GM12878 (cell line): ENCODE measurements at regions not wholly inside any gene's neighbourhood (a gene's known extent, or its start where the extent isn't known, plus 50 kb on each side); places are given as distances from the start of the nearest gene placed in this dataset.

Source experiments
- BMI1 ChIP-seq: fragments of 450-650 bp; IDR thresholded peaks from 2 replicates; pipeline ENCODE4 v1.6.1; 2016; ENCODE audit warnings: mild to moderate bottlenecking, moderate library complexity, borderline replicate concordance
- CHD2 ChIP-seq: IDR thresholded peaks from 2 replicates; pipeline ENCODE4 v1.6.1; 2011; ENCODE audit warnings: low read depth, low read length, improper control_type of control experiment, borderline replicate concordance
- DPF2 ChIP-seq: fragments of 450-650 bp; IDR thresholded peaks from 2 replicates; pipeline ENCODE4 v1.6.1; 2017; ENCODE audit warnings: mild to moderate bottlenecking
- GABPA ChIP-seq: IDR thresholded peaks from 2 replicates; pipeline ENCODE4 v1.6.1; 2014; ENCODE audit warnings: antibody characterized with exemption, low read depth, mild to moderate bottlenecking, inconsistent platforms
- IKZF1 ChIP-seq: fragments of 450-650 bp; conservative IDR thresholded peaks from 2 replicates; pipeline ENCODE4 v1.6.1; 2017; ENCODE audit warnings: antibody characterized with exemption, mild to moderate bottlenecking
- JUNB ChIP-seq: IDR thresholded peaks from 2 replicates; pipeline ENCODE4 v1.6.1; 2016; ENCODE audit warnings: antibody characterized with exemption, mild to moderate bottlenecking
- NFIC ChIP-seq: IDR thresholded peaks from 2 replicates; pipeline ENCODE4 v1.6.1; 2012; ENCODE audit warnings: low read depth, mild to moderate bottlenecking, inconsistent platforms, low read length, moderate library complexity
- PML ChIP-seq: IDR thresholded peaks from 2 replicates; pipeline ENCODE4 v1.6.1; 2012; ENCODE audit warnings: low read length, inconsistent platforms
- POLR2AphosphoS5 ChIP-seq: IDR thresholded peaks from 2 replicates; pipeline ENCODE4 v1.6.1; 2011; ENCODE audit warnings: mild to moderate bottlenecking, low read length, inconsistent platforms
- REST ChIP-seq: IDR thresholded peaks from 2 replicates; pipeline ENCODE4 v1.6.1; 2012; ENCODE audit warnings: mild to moderate bottlenecking, low read depth, low read length
- RUNX3 ChIP-seq: IDR thresholded peaks from 2 replicates; pipeline ENCODE4 v1.6.1; 2012; ENCODE audit warnings: low read length, inconsistent platforms
- SUPT20H ChIP-seq: IDR thresholded peaks from 2 replicates; pipeline ENCODE4 v1.6.1; 2011; ENCODE audit warnings: low read depth, mild to moderate bottlenecking, low read length, moderate library complexity, borderline replicate concordance; ENCODE audit not compliant: control insufficient read depth
- SUZ12 ChIP-seq: fragments of 200-600 bp; sonication (generic); IDR thresholded peaks from one replicate; pipeline ENCODE4 v1.6.1; 2018; ENCODE audit warnings: antibody characterized with exemption, mild to moderate bottlenecking; ENCODE audit not compliant: unreplicated experiment
- TCF3 ChIP-seq: IDR thresholded peaks from 2 replicates; pipeline ENCODE4 v1.6.1; 2012; ENCODE audit warnings: low read depth, mild to moderate bottlenecking, low read length, borderline replicate concordance; ENCODE audit not compliant: insufficient read depth
- YBX1 ChIP-seq: fragments of 450-650 bp; IDR thresholded peaks from 2 replicates; pipeline ENCODE4 v1.6.1; 2016; ENCODE audit warnings: antibody characterized with exemption
- YY1 ChIP-seq: IDR thresholded peaks from 2 replicates; pipeline ENCODE4 v1.6.1; 2011; ENCODE audit warnings: low read depth, mild to moderate bottlenecking, low read length
- TF ChIP-seq, protein P1 (sequence below): fragments of 450-650 bp; formaldehyde crosslinking; IDR thresholded peaks from 2 replicates; pipeline ENCODE4 v1.4.0; 2022; ENCODE audit warnings: mild to moderate bottlenecking, moderate library complexity
- TF ChIP-seq, protein P2 (sequence below): fragments of 450-650 bp; IDR thresholded peaks from 2 replicates; pipeline ENCODE4 v1.6.1; 2017; ENCODE audit warnings: mild to moderate bottlenecking
- TF ChIP-seq, protein P3 (sequence below): fragments of 450-650 bp; IDR thresholded peaks from 2 replicates; pipeline ENCODE4 v1.6.1; 2017; ENCODE audit warnings: mild to moderate bottlenecking, low read depth, inconsistent platforms; ENCODE audit not compliant: poor library complexity, severe bottlenecking

DNA sequence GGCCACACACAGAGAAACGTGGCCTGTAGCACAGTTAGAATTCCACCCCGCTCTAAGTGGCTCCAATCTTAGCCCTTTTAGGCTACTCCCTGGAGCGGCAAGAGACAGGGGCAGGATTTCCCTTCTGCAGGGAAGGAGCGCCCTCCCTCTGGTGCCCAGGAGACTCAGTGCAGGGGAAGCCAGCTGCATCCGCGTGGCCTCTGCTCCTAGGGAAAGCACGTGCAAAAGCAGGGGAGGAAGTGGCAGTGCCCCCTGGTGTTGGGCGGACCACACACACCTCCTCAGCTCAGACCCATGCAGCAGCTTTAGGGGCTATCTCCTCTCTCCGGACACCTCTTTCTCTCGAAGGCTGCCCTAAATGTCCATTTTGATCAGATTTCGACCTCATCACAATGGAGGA is 50.0 kb downstream of the SPRING1 start (continued):
- TF ChIP-seq, protein P1, sequence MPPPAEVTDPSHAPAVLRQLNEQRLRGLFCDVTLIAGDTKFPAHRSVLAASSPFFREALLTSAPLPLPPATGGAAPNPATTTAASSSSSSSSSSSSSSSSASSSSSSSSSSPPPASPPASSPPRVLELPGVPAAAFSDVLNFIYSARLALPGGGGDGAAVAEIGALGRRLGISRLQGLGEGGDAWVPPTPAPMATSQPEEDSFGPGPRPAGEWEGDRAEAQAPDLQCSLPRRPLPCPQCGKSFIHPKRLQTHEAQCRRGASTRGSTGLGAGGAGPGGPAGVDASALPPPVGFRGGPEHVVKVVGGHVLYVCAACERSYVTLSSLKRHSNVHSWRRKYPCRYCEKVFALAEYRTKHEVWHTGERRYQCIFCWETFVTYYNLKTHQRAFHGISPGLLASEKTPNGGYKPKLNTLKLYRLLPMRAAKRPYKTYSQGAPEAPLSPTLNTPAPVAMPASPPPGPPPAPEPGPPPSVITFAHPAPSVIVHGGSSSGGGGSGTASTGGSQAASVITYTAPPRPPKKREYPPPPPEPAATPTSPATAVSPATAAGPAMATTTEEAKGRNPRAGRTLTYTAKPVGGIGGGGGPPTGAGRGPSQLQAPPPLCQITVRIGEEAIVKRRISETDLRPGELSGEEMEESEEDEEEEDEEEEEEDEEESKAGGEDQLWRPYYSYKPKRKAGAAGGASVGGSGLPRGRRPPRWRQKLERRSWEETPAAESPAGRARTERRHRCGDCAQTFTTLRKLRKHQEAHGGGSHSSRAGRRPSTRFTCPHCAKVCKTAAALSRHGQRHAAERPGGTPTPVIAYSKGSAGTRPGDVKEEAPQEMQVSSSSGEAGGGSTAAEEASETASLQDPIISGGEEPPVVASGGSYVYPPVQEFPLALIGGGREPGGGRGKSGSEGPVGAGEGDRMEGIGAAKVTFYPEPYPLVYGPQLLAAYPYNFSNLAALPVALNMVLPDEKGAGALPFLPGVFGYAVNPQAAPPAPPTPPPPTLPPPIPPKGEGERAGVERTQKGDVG (CRISPR knock-in tag) = no peak
- peak; percentile 27; the same call in 1 of the 2 replicates for TF ChIP-seq IKZF1
- TF ChIP-seq PML = no peak
- TF ChIP-seq SUZ12 = no peak
- no peak for TF ChIP-seq SUPT20H
- TF ChIP-seq YY1 = peak; percentile 43; the same call in 1 of the 2 replicates
- no peak for TF ChIP-seq REST
- 0 out of 2 replicates have a peak, but pooled peaks have one; percentile 54 for TF ChIP-seq GABPA
- no peak for TF ChIP-seq BMI1
- TF ChIP-seq, protein P2, sequence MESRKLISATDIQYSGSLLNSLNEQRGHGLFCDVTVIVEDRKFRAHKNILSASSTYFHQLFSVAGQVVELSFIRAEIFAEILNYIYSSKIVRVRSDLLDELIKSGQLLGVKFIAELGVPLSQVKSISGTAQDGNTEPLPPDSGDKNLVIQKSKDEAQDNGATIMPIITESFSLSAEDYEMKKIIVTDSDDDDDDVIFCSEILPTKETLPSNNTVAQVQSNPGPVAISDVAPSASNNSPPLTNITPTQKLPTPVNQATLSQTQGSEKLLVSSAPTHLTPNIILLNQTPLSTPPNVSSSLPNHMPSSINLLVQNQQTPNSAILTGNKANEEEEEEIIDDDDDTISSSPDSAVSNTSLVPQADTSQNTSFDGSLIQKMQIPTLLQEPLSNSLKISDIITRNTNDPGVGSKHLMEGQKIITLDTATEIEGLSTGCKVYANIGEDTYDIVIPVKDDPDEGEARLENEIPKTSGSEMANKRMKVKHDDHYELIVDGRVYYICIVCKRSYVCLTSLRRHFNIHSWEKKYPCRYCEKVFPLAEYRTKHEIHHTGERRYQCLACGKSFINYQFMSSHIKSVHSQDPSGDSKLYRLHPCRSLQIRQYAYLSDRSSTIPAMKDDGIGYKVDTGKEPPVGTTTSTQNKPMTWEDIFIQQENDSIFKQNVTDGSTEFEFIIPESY = no peak
- no peak for TF ChIP-seq JUNB
- TF ChIP-seq TCF3 = 0 out of 2 replicates have a peak, but pooled peaks have one; percentile 32
- TF ChIP-seq, protein P3, sequence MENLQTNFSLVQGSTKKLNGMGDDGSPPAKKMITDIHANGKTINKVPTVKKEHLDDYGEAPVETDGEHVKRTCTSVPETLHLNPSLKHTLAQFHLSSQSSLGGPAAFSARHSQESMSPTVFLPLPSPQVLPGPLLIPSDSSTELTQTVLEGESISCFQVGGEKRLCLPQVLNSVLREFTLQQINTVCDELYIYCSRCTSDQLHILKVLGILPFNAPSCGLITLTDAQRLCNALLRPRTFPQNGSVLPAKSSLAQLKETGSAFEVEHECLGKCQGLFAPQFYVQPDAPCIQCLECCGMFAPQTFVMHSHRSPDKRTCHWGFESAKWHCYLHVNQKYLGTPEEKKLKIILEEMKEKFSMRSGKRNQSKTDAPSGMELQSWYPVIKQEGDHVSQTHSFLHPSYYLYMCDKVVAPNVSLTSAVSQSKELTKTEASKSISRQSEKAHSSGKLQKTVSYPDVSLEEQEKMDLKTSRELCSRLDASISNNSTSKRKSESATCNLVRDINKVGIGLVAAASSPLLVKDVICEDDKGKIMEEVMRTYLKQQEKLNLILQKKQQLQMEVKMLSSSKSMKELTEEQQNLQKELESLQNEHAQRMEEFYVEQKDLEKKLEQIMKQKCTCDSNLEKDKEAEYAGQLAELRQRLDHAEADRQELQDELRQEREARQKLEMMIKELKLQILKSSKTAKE = no peak
- no peak for TF ChIP-seq YBX1
- no peak for TF ChIP-seq NFIC
- no peak for TF ChIP-seq RUNX3
- no peak for TF ChIP-seq POLR2AphosphoS5
- no peak for TF ChIP-seq DPF2
- no peak for TF ChIP-seq CHD2
